Epithelial cell of esophagus (primary cell): ENCODE measurements at regions not wholly inside any gene's neighbourhood (a gene's known extent, or its start where the extent isn't known, plus 50 kb on each side); places are given as distances from the start of the nearest gene placed in this dataset.

Source experiments
- DNase-seq: peaks from one replicate; pipeline ENCODE4 v3.0.0; 2010; ENCODE audit warnings: low read depth
- H3K4me3 ChIP-seq: 2 replicates; pipeline ENCODE4 v1.5.1; 2011; ENCODE audit warnings: mild to moderate bottlenecking, low read length, control low read depth
- CTCF ChIP-seq: IDR thresholded peaks from 2 replicates; pipeline ENCODE4 v1.5.1; 2011; ENCODE audit warnings: low read depth, mild to moderate bottlenecking, low read length, control low read depth, inconsistent platforms; ENCODE audit not compliant: insufficient read depth; ENCODE audit errors: missing control alignments

- DNase-seq = no peak
- H3K4me3 ChIP-seq = no peak overlapping the region
- TF ChIP-seq CTCF = no peak
These were observed 212.2 kb upstream of the MAGEB18 start for GRCh38 chrX:25925946-25926345.

GRCh38 chrX:25928316-25928715 is 209.8 kb upstream of the MAGEB18 start:
- DNase-seq = no peak
- no peak overlapping the region for H3K4me3 ChIP-seq
- no peak for TF ChIP-seq CTCF

- peak; percentile 86 for DNase-seq
- TF ChIP-seq CTCF = no peak
- no peak overlapping the region for H3K4me3 ChIP-seq
These were observed 197.1 kb upstream of the MAGEB18 start for GRCh38 chrX:25941087-25941486.

- no peak overlapping the region for H3K4me3 ChIP-seq
- no peak for TF ChIP-seq CTCF
- DNase-seq = peak; percentile 74
These were observed 196.4 kb upstream of the MAGEB18 start for GRCh38 chrX:25941559-25942250.

GRCh38 chrX:25968920-25969319 is 169.2 kb upstream of the MAGEB18 start:
- H3K4me3 ChIP-seq = no peak overlapping the region
- peak; percentile 52 for DNase-seq
- TF ChIP-seq CTCF = peak; percentile 65

GRCh38 chrX:25976683-25977310 is 161.3 kb upstream of the MAGEB18 start:
- H3K4me3 ChIP-seq = no peak overlapping the region
- TF ChIP-seq CTCF = no peak
- no peak for DNase-seq

- H3K4me3 ChIP-seq = no peak overlapping the region
- no peak for DNase-seq
- no peak for TF ChIP-seq CTCF
These were observed 139.5 kb upstream of the MAGEB18 start for GRCh38 chrX:25998687-25999086.
